ENCODE measurements at regions not wholly inside any gene's neighbourhood (a gene's known extent, or its start where the extent isn't known, plus 50 kb on each side); places are given as distances from the start of the nearest gene placed in this dataset.
"Not testable (repeated sequence)": the region's sequence is repeated elsewhere in the genome, so short reads cannot be mapped to it uniquely, and the experiment has no call there.

- Mint-ChIP-seq H3K9me3 (no peaks in the 10 kb centered on the region), H3K27me3 (ENCODE audit: low read depth) (no peaks in the 10 kb centered on the region), H3K4me1 (ENCODE audit: low read depth) (no peaks in the 10 kb centered on the region), H3K36me3 (ENCODE audit: insufficient read depth) (no peaks in the 10 kb centered on the region), H3K4me3 (no peak overlapping the region)
- ATAC-seq (no peak), DNase-seq (no peak)
Measured at GRCh38 chr12:105882404-105882803, 256.4 kb downstream of the NUAK1 start.

DNA sequence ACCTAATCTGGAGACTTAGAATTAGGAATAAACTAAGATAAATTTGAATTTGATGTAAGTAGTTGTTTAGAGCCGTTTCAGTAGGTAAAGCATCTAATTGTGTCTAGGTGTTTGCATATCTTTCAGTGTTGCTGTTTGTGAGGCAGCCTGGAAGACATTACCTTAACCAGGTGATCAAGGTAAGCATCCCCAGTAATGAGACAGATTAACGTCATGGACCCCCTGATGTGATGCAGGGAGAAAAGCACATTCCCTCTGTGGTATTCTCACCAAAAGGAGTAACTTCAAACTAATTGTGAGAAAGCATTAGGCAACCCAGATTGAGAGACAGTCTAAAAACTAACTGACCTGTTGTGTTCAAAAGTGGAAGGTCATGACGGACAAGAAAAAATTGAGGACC is 251.6 kb downstream of the NUAK1 start:
- Mint-ChIP-seq H3K4me1 (ENCODE audit: low read depth) (no peaks in the 10 kb centered on the region), H3K36me3 (ENCODE audit: insufficient read depth) (no peaks in the 10 kb centered on the region), H3K9me3 (peaks cover 7% of the 10 kb centered on the region)

DNA sequence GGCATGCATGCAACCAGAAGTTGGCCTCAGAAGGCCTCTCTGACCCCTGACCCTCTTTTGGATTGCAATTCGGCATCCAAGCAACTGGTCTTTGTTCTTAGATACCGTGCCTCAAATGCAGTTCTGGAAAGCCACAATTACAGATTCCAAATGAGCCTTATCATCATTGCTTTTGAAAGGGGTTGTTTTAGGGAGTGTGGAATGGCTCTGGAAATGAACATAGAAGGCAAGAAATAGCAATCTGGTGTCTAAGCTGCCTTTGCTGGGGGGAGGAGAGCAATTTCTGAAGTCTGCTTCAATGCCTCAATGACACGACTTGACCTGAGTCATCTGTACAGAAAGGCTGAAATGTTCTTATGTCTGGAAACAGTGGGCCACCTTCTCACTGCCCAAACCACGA is 250.1 kb downstream of the NUAK1 start:
- H3K4me3 Mint-ChIP-seq, result no peak overlapping the region
- no peaks in the 10 kb centered on the region for H3K36me3 Mint-ChIP-seq (ENCODE audit: insufficient read depth)
- peaks cover 7% of the 10 kb centered on the region for H3K9me3 Mint-ChIP-seq
- no peak for ATAC-seq
- DNase-seq, result no peak
- H3K27me3 Mint-ChIP-seq (ENCODE audit: low read depth), result no peaks in the 10 kb centered on the region
- no peaks in the 10 kb centered on the region for H3K4me1 Mint-ChIP-seq (ENCODE audit: low read depth)

More for the DNA sequence above, 251.6 kb downstream of the NUAK1 start:
- Mint-ChIP-seq H3K27me3 (ENCODE audit: low read depth) (no peaks in the 10 kb centered on the region), H3K4me3 (no peak overlapping the region)
- DNase-seq (no peak), ATAC-seq (no peak)

GRCh38 chr12:105892362-105892910 is 246.3 kb downstream of the NUAK1 start:
- ATAC-seq, result no peak
- no peaks in the 10 kb centered on the region for H3K4me1 Mint-ChIP-seq (ENCODE audit: low read depth)
- peaks cover 7% of the 10 kb centered on the region for H3K9me3 Mint-ChIP-seq
- DNase-seq, result no peak
- H3K4me3 Mint-ChIP-seq, result no peak overlapping the region
- no peaks in the 10 kb centered on the region for H3K27me3 Mint-ChIP-seq (ENCODE audit: low read depth)
- H3K36me3 Mint-ChIP-seq (ENCODE audit: insufficient read depth), result no peaks in the 10 kb centered on the region

DNA sequence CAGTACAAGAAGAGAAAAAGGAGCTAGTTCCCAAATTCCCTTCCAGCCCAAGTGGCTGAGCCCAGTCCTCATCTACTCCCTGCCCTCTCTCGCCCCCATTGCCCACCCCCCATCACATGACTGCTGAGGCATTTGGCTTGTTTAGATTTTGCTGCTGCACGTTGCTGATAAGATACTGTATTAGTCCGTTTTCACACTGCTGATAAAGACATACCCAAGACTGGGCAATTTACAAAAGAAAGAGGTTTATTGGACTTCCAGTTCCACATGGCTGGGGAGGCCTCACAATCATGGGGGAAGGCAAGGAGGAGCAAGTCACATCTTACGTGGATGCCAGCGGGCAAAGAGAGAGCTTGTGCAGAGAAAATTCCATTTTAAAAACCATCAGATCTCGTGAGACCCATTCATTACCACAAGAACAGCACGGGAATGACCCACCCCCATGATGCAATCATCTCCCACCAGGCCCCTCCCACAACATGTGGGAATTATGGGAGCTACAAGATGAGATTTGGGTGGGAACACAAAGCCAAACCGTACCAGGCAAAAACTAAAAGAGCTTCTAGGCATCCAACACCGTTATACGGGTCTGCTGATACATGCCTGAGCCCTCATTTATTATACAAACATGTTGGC is 243.4 kb downstream of the NUAK1 start:
- H3K36me3 Mint-ChIP-seq (ENCODE audit: insufficient read depth); H3K27me3 Mint-ChIP-seq (ENCODE audit: low read depth); DNase-seq; H3K4me3 Mint-ChIP-seq; ATAC-seq; H3K9me3 Mint-ChIP-seq; H3K4me1 Mint-ChIP-seq (ENCODE audit: low read depth): not testable (repeated sequence)

- ATAC-seq (no peak), DNase-seq (no peak)
- no peaks in the 10 kb centered on the region for H3K27me3 Mint-ChIP-seq (ENCODE audit: low read depth)
- H3K36me3 Mint-ChIP-seq (ENCODE audit: insufficient read depth), result no peaks in the 10 kb centered on the region
- H3K4me3 Mint-ChIP-seq, result no peak overlapping the region
- H3K4me1 Mint-ChIP-seq (ENCODE audit: low read depth), result no peaks in the 10 kb centered on the region
- no peaks in the 10 kb centered on the region for H3K9me3 Mint-ChIP-seq
Measured at GRCh38 chr12:105897311-105897725, 241.4 kb downstream of the NUAK1 start.

GRCh38 chr12:105898271-105898670 is 240.5 kb downstream of the NUAK1 start:
- not testable (repeated sequence) for H3K4me3 Mint-ChIP-seq; H3K36me3 Mint-ChIP-seq (ENCODE audit: insufficient read depth); ATAC-seq; H3K9me3 Mint-ChIP-seq; DNase-seq; H3K4me1 Mint-ChIP-seq (ENCODE audit: low read depth); H3K27me3 Mint-ChIP-seq (ENCODE audit: low read depth)

DNA sequence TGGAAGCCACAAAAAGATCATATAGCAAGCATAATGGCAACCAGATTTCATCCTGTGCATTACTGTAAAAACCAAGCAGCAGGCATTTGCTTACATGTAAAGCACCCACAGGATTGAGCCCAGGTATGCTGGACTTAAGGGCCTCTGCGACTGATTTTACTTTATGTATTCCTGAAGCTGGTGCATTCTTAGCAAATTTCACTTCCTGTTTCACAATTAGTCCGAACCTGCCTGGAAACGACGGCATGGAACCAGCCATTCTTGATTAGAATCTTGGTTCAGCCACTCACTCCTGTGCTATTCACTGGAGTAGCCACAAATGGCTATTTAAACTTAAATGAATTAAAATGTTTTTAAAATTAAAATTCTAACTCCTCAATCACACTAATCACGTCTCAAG is 239.2 kb downstream of the NUAK1 start:
- Mint-ChIP-seq H3K36me3 (ENCODE audit: insufficient read depth) (no peaks in the 10 kb centered on the region), H3K4me3 (no peak overlapping the region), H3K4me1 (ENCODE audit: low read depth) (no peaks in the 10 kb centered on the region), H3K27me3 (ENCODE audit: low read depth) (no peaks in the 10 kb centered on the region), H3K9me3 (no peaks in the 10 kb centered on the region)
- no peak for ATAC-seq
- no peak for DNase-seq

DNA sequence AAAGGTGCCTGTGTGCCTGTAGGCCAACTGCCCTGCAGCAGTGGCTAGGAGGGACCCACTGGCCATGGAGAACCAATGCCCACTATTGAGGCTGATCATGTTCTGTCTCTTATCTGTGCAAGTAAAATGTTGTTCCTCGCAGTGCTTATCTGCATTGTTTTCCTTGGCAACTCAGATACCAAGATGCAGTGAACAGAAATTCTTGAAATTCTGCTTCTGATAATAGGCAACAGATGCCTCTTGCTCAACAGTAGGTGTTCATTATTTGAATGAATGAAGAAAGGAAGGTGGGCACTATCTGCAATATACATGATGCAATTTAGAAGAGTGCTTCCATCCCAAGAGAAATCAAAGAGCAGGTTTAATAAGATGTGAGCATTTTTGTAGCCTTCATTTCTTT is 232.2 kb downstream of the NUAK1 start:
- H3K27me3 Mint-ChIP-seq (ENCODE audit: low read depth), result peaks cover 2% of the 10 kb centered on the region
- no peak overlapping the region for H3K4me3 Mint-ChIP-seq
- DNase-seq, result no peak
- H3K36me3 Mint-ChIP-seq (ENCODE audit: insufficient read depth), result no peaks in the 10 kb centered on the region
- peaks cover 3% of the 10 kb centered on the region for H3K9me3 Mint-ChIP-seq
- no peak for ATAC-seq
- no peaks in the 10 kb centered on the region for H3K4me1 Mint-ChIP-seq (ENCODE audit: low read depth)

DNA sequence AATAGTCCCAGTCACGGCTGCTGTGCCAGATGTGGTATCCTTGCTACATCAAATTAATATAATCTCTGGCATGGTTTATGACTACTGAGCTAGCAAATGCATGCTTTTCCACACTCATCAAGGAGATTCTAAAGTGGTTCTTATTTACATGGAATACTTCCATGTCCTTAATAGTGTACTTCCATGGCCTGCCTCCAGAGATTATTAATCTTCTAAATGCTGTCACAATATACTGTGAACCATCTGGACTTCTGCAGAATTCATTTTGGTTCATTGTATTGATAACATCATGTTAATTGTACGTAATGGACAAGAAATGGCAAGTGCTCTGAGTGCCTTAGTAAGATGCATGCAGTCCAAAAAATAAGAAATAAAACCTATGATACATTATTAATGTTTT is 230.8 kb downstream of the NUAK1 start:
- no peak for DNase-seq
- ATAC-seq, result no peak
- no peaks in the 10 kb centered on the region for H3K4me1 Mint-ChIP-seq (ENCODE audit: low read depth)
- H3K36me3 Mint-ChIP-seq (ENCODE audit: insufficient read depth), result no peaks in the 10 kb centered on the region
- no peak overlapping the region for H3K4me3 Mint-ChIP-seq
- H3K27me3 Mint-ChIP-seq (ENCODE audit: low read depth), result peaks cover 2% of the 10 kb centered on the region
- peaks cover 8% of the 10 kb centered on the region for H3K9me3 Mint-ChIP-seq

DNA sequence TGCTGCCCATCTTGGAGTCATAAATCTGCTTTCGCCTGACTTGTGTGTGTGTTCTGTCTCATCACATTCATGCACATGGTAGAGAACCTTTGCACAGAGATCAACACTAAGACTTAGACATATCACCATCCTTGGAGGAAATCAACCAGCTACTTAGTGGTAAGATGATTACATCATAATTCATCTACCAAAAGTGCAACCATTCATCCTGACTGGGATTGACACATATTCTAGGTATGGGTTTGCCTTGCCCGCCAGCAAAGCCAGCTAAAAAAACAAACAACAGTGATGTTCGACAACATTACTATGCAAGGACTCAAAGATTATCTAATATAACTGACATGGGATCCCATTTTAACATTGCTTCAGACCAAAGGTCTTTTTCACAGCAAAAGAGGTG is 228.7 kb downstream of the NUAK1 start:
- Mint-ChIP-seq H3K27me3 (ENCODE audit: low read depth) (peaks cover 2% of the 10 kb centered on the region), H3K9me3 (peaks cover 8% of the 10 kb centered on the region), H3K36me3 (ENCODE audit: insufficient read depth) (no peaks in the 10 kb centered on the region), H3K4me3 (no peak overlapping the region), H3K4me1 (ENCODE audit: low read depth) (no peaks in the 10 kb centered on the region)
- DNase-seq (no peak), ATAC-seq (no peak)

- Mint-ChIP-seq H3K36me3 (ENCODE audit: insufficient read depth) (no peaks in the 10 kb centered on the region), H3K27me3 (ENCODE audit: low read depth) (no peaks in the 10 kb centered on the region), H3K9me3 (peaks cover 8% of the 10 kb centered on the region), H3K4me3 (no peak overlapping the region), H3K4me1 (ENCODE audit: low read depth) (no peaks in the 10 kb centered on the region)
- DNase-seq (no peak), ATAC-seq (no peak)
Measured at GRCh38 chr12:105911966-105912365, 226.8 kb downstream of the NUAK1 start.

DNA sequence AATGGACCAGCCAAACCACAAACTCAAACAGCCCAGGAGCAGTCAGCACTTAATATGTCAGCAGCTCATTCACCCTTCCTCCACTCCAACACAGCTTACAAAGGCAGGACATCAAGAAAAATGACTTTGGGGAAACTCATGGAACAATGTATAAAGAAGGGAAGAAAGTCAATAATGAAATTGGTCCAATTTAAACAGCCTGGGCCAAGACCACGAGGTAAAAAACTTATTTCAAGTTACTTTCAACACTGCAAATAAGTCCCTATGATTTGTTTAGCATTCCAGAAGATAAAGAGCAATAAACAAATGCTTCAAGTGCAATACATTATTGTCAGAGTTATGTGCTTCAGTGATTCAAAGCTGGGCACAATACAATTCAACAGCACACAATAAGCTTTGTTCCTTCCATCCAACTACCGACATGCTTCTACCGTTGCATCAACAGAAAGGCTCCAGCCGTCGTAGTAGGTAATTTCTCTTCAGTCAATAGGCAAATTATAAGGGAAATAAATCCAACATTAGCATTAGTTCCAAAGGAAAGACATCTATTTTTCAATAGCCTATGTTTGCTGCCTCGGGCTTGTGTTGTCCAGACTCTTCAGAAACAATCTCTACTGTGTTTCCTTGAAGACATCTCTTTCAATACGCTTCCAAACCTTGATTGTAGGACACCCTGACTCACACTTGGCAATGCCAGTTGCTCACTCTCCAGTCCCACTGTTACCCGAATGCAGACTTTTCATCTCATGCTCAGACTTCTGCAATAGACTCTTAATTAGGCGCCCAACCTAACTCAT is 225.7 kb downstream of the NUAK1 start:
- Mint-ChIP-seq H3K36me3 (ENCODE audit: insufficient read depth) (no peaks in the 10 kb centered on the region), H3K4me1 (ENCODE audit: low read depth) (no peaks in the 10 kb centered on the region), H3K4me3 (no peak overlapping the region), H3K9me3 (peaks cover 8% of the 10 kb centered on the region), H3K27me3 (ENCODE audit: low read depth) (no peaks in the 10 kb centered on the region)
- DNase-seq (no peak), ATAC-seq (no peak)

GRCh38 chr12:105915997-105916759 is 222.6 kb downstream of the NUAK1 start:
- Mint-ChIP-seq H3K4me1 (ENCODE audit: low read depth) (no peaks in the 10 kb centered on the region), H3K36me3 (ENCODE audit: insufficient read depth) (no peaks in the 10 kb centered on the region), H3K27me3 (ENCODE audit: low read depth) (no peaks in the 10 kb centered on the region), H3K4me3 (no peak overlapping the region), H3K9me3 (peaks cover 5% of the 10 kb centered on the region)
- DNase-seq (no peak), ATAC-seq (no peak)

GRCh38 chr12:105916760-105917039 is 222.1 kb downstream of the NUAK1 start:
- Mint-ChIP-seq H3K27me3 (ENCODE audit: low read depth) (peaks cover under 1% of the 10 kb centered on the region), H3K4me1 (ENCODE audit: low read depth) (no peaks in the 10 kb centered on the region), H3K36me3 (ENCODE audit: insufficient read depth) (no peaks in the 10 kb centered on the region), H3K4me3 (no peak overlapping the region), H3K9me3 (peaks cover 5% of the 10 kb centered on the region)
- ATAC-seq, result no peak
- DNase-seq, result no peak

Data from activated T-cell treated with anti-CD3 and anti-CD28 coated beads, Interleukin-2, amount 50 U/mL, for 4 hours (primary cell).